Endothelial cell of umbilical vein (primary cell): ENCODE measurements at regions not wholly inside any gene's neighbourhood (a gene's known extent, or its start where the extent isn't known, plus 50 kb on each side); places are given as distances from the start of the nearest gene placed in this dataset.

Experiments used
- BruUV-seq: library from RNA; stranded (reverse); fragments of 400-500 nt; replicated peaks from 2 replicates; lab custom pipeline; 2021; lab: Mats Ljungman, UMichigan
- CTCF ChIA-PET: fragments of 300-600, 350-600 bp; sonication (Branson Sonifier 250); formaldehyde crosslinking; loops from one replicate; lab custom pipeline; 2021; ENCODE audit warnings: antibody characterized with exemption, inconsistent platforms; lab: Charles Lee
- POLR2A ChIA-PET: fragments of 300-600, 350-600 bp; sonication (Branson Sonifier 250); formaldehyde crosslinking; loops from one replicate; lab custom pipeline; 2021; ENCODE audit warnings: antibody characterized with exemption, inconsistent platforms; lab: Charles Lee
- DNase-seq: peaks from one replicate; pipeline ENCODE4 v3.0.0-alpha.2; 2011; ENCODE audit warnings: low read depth, low spot score
- FAIRE-seq: peaks from 2 replicates; lab custom pipeline; 2011; peaks lifted over from hg19 to GRCh38; lab: Jason Lieb, UNC
- H2AFZ ChIP-seq: 2 replicates; pipeline ENCODE4 v1.6.0; 2012; ENCODE audit warnings: low read depth, low read length, control low read depth, inconsistent platforms
- H3K27ac ChIP-seq: 2 replicates; pipeline ENCODE4 v1.5.1; 2011; ENCODE audit warnings: low read depth, mild to moderate bottlenecking, control low read depth, low read length, moderate library complexity; ENCODE audit not compliant: insufficient read depth
- H3K27me3 ChIP-seq, 2 experiments: 2 replicates each; pipeline versions ENCODE4 v1.6.0 to v1.6.1; 2011; ENCODE audit warnings: low read length in 2 of 2, mixed read lengths in 1 of 2; ENCODE audit not compliant: control insufficient read depth in 2 of 2, insufficient read depth in 2 of 2
- H3K36me3 ChIP-seq, 2 experiments: 2 replicates in 1 of 2; 3 replicates in 1 of 2; pipeline ENCODE4 v1.5.1; 2011; ENCODE audit warnings: low read length in 2 of 2, mild to moderate bottlenecking in 1 of 2, moderate library complexity in 1 of 2; ENCODE audit not compliant: control insufficient read depth in 2 of 2, insufficient read depth in 2 of 2; ENCODE audit errors: extremely low read depth in 1 of 2
- H3K4me1 ChIP-seq: 3 replicates; pipeline ENCODE4 v1.5.1; 2011; ENCODE audit warnings: mild to moderate bottlenecking, low read length; ENCODE audit not compliant: control insufficient read depth, insufficient read depth; ENCODE audit errors: extremely low read depth
- H3K4me2 ChIP-seq: 2 replicates; pipeline ENCODE4 v1.6.1; 2011; ENCODE audit warnings: low read length, control low read depth, mixed read lengths; ENCODE audit not compliant: insufficient read depth
- H3K4me3 ChIP-seq, 3 experiments: fragments of 200-600 bp in 1 of 3; sonication (generic), shearing (Covaris generic) in 1 of 3; replicated peaks in 1 of 3; 2 replicates each; pipeline ENCODE4 v1.5.1; 2011 to 2016; ENCODE audit warnings: control low read depth in 3 of 3, low read length in 3 of 3, mild to moderate bottlenecking in 2 of 3, inconsistent platforms in 1 of 3, low read depth in 1 of 3, moderate library complexity in 1 of 3; ENCODE audit not compliant: insufficient read depth in 1 of 3
- H3K79me2 ChIP-seq: 2 replicates; pipeline ENCODE4 v1.6.0; 2012; ENCODE audit warnings: low read length, inconsistent platforms; ENCODE audit not compliant: control insufficient read depth, insufficient read depth
- H3K9ac ChIP-seq: replicated peaks from 2 replicates; pipeline ENCODE3; 2011; ENCODE audit warnings: low read length, control low read depth; ENCODE audit not compliant: insufficient read depth; ENCODE audit errors: extremely low read depth
- H3K9me1 ChIP-seq: replicated peaks from 3 replicates; pipeline ENCODE4 v1.6.0; 2011; ENCODE audit warnings: mild to moderate bottlenecking, low read length; ENCODE audit not compliant: control insufficient read depth, insufficient read depth; ENCODE audit errors: extremely low read depth
- H3K9me3 ChIP-seq: replicated peaks from 2 replicates; pipeline ENCODE4 v1.5.1; 2012; ENCODE audit warnings: low read length, inconsistent platforms; ENCODE audit not compliant: control insufficient read depth, insufficient read depth
- H4K20me1 ChIP-seq: replicated peaks from 2 replicates; pipeline ENCODE3; 2011; ENCODE audit warnings: mild to moderate bottlenecking, low read length; ENCODE audit not compliant: control insufficient read depth, insufficient read depth; ENCODE audit errors: extremely low read depth
- EZH2 ChIP-seq: IDR thresholded peaks from 2 replicates; pipeline ENCODE4 v1.6.1; 2012; ENCODE audit warnings: borderline replicate concordance, low read depth, mild to moderate bottlenecking, moderate library complexity, low read length, inconsistent platforms; ENCODE audit not compliant: severe bottlenecking
- FOS ChIP-seq: IDR thresholded peaks from 2 replicates; pipeline ENCODE4 v1.6.1; 2011; ENCODE audit warnings: mild to moderate bottlenecking, low read length, moderate library complexity, borderline replicate concordance; ENCODE audit not compliant: insufficient read depth
- GATA2 ChIP-seq: IDR thresholded peaks from 2 replicates; pipeline ENCODE4 v1.7.0; 2011; ENCODE audit warnings: low read depth, mild to moderate bottlenecking, moderate library complexity, mixed read lengths, low read length; ENCODE audit not compliant: insufficient read length, insufficient read depth
- JUN ChIP-seq: IDR thresholded peaks from 2 replicates; pipeline ENCODE4 v1.6.1; 2011; ENCODE audit warnings: borderline replicate concordance, low read depth; ENCODE audit not compliant: insufficient read length, insufficient read depth
- MYC ChIP-seq: IDR thresholded peaks from one replicate; pipeline ENCODE4 v1.6.1; 2011; ENCODE audit warnings: mild to moderate bottlenecking, low read depth, low read length
- POLR2A ChIP-seq: IDR thresholded peaks from 2 replicates; pipeline ENCODE4 v1.6.1; 2012; ENCODE audit warnings: low read depth, mild to moderate bottlenecking, control low read depth, low read length
- POLR2AphosphoS5 ChIP-seq: IDR thresholded peaks from 2 replicates; pipeline ENCODE4 v1.6.1; 2012; ENCODE audit warnings: low read depth, mild to moderate bottlenecking, control low read depth, low read length, moderate library complexity; ENCODE audit not compliant: insufficient read depth
- dilution Hi-C: fragments of 300-500 bp; cut with MboI; formaldehyde crosslinking; loops from one replicate; pipeline ENCODE4 v1.15.0; 2019; ENCODE audit warnings: low sequenced_read_pairs; ENCODE audit not compliant: extremely low pct_ligation_motif_present
- intact Hi-C: fragments of 100-400 bp; cut with micrococcal nuclease; formaldehyde crosslinking; loops from one replicate; pipeline ENCODE4 v1.10.0; 2022
- TF ChIP-seq, protein P1 (sequence below), 2 donors: IDR thresholded peaks; 1 replicate in 1 of 2; 2 replicates in 1 of 2; pipeline ENCODE4 v1.5.1; 2011; ENCODE audit warnings: low read length in 2 of 2, mild to moderate bottlenecking in 2 of 2, moderate library complexity in 2 of 2, control low read depth in 1 of 2, inconsistent platforms in 1 of 2, low read depth in 1 of 2; ENCODE audit not compliant: insufficient read depth in 1 of 2; ENCODE audit errors: extremely low read depth in 1 of 2
- TF ChIP-seq, protein P2 (sequence below): IDR thresholded peaks from 2 replicates; pipeline ENCODE4 v1.6.1; 2011; ENCODE audit not compliant: insufficient read depth, insufficient read length

- Histone ChIP-seq H3K9me1 (no peaks in the 10 kb centered on the region), H3K4me2 (no peak overlapping the region), H3K4me1 (peaks cover 8% of the 10 kb centered on the region), H4K20me1 (no peaks in the 10 kb centered on the region), H3K36me3 (no peaks in the 10 kb centered on the region), H3K9ac (no peak overlapping the region), H3K27me3 (no peaks in the 10 kb centered on the region), H3K27ac (no peak overlapping the region), H3K4me3 (no peak overlapping the region), H3K9me3 (no peaks in the 10 kb centered on the region), H3K79me2 (no peaks in the 10 kb centered on the region), H2AFZ (no peak overlapping the region)
- dilution Hi-C loops = no loop called here
- POLR2A ChIA-PET = no interaction called here
- FAIRE-seq (no peak), DNase-seq (no peak)
- CTCF ChIA-PET = interaction anchor here (1.1 kb wide), 1 partner anchor 44 kb away, joined by 3 read pairs; no protein-coding TSS in a partner anchor
- intact Hi-C loops = no loop called here
- no TSS peak for BruUV-seq
- TF ChIP-seq POLR2AphosphoS5 (no peak), JUN (no peak), EZH2 (no peak), POLR2A (no peak), MYC (no peak), GATA2 (no peak), FOS (no peak)
- TF ChIP-seq, protein P1, sequence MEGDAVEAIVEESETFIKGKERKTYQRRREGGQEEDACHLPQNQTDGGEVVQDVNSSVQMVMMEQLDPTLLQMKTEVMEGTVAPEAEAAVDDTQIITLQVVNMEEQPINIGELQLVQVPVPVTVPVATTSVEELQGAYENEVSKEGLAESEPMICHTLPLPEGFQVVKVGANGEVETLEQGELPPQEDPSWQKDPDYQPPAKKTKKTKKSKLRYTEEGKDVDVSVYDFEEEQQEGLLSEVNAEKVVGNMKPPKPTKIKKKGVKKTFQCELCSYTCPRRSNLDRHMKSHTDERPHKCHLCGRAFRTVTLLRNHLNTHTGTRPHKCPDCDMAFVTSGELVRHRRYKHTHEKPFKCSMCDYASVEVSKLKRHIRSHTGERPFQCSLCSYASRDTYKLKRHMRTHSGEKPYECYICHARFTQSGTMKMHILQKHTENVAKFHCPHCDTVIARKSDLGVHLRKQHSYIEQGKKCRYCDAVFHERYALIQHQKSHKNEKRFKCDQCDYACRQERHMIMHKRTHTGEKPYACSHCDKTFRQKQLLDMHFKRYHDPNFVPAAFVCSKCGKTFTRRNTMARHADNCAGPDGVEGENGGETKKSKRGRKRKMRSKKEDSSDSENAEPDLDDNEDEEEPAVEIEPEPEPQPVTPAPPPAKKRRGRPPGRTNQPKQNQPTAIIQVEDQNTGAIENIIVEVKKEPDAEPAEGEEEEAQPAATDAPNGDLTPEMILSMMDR (IDR thresholded peaks at IDR 0.05; ENCODE audit: extremely low read depth in 1 of 2, insufficient read depth in 1 of 2, low read depth in 1 of 2, low read length in 2 of 2) = no peak
- TF ChIP-seq, protein P2, sequence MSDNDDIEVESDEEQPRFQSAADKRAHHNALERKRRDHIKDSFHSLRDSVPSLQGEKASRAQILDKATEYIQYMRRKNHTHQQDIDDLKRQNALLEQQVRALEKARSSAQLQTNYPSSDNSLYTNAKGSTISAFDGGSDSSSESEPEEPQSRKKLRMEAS = no peak
Observed at GRCh38 chr18:55139836-55140235, 180.6 kb upstream of the CCDC68 start.
